ENCODE measurements at regions not wholly inside any gene's neighbourhood (a gene's known extent, or its start where the extent isn't known, plus 50 kb on each side); places are given as distances from the start of the nearest gene placed in this dataset.

- TF ChIP-seq CTCF (conservative IDR thresholded peaks at IDR 0.05; ENCODE audit: low read depth in 2 of 2) (no peak), EZH2 (IDR thresholded peaks at IDR 0.05; ENCODE audit: low read depth, unreplicated experiment) (no peak), JUNB (IDR thresholded peaks at IDR 0.05; ENCODE audit: unreplicated experiment) (no peak), POLR2AphosphoS5 (IDR thresholded peaks at IDR 0.05; ENCODE audit: low read depth) (no peak), ZNF114 (CRISPR knock-in tag; IDR thresholded peaks at IDR 0.05) (no peak), NANOG (IDR thresholded peaks at IDR 0.05; ENCODE audit: borderline replicate concordance) (no peak), REST (IDR thresholded peaks at IDR 0.05; ENCODE audit: unreplicated experiment) (no peak), ETS1 (IDR thresholded peaks at IDR 0.05) (no peak), CREB1 (CRISPR knock-in tag; IDR thresholded peaks at IDR 0.05; ENCODE audit: low read depth) (no peak), EZH2phosphoT487 (IDR thresholded peaks at IDR 0.05; ENCODE audit: unreplicated experiment) (no peak), STAT1 (IDR thresholded peaks at IDR 0.05; ENCODE audit: unreplicated experiment) (no peak), ZNF331 (CRISPR knock-in tag; IDR thresholded peaks at IDR 0.05; ENCODE audit: low read depth) (no peak)
Observed at GRCh38 chr2:67858886-67859285, 203.9 kb downstream of the C1D start.
